Endothelial cell of umbilical vein (primary cell): ENCODE measurements at regions not wholly inside any gene's neighbourhood (a gene's known extent, or its start where the extent isn't known, plus 50 kb on each side); places are given as distances from the start of the nearest gene placed in this dataset.

ENCODE experiments used
- BruUV-seq: library from RNA; stranded (reverse); fragments of 400-500 nt; replicated peaks from 2 replicates; lab custom pipeline; 2021; lab: Mats Ljungman, UMichigan
- CTCF ChIA-PET: fragments of 300-600, 350-600 bp; sonication (Branson Sonifier 250); formaldehyde crosslinking; loops from one replicate; lab custom pipeline; 2021; ENCODE audit warnings: antibody characterized with exemption, inconsistent platforms; lab: Charles Lee
- POLR2A ChIA-PET: fragments of 300-600, 350-600 bp; sonication (Branson Sonifier 250); formaldehyde crosslinking; loops from one replicate; lab custom pipeline; 2021; ENCODE audit warnings: antibody characterized with exemption, inconsistent platforms; lab: Charles Lee
- DNase-seq: peaks from one replicate; pipeline ENCODE4 v3.0.0-alpha.2; 2011; ENCODE audit warnings: low read depth, low spot score
- FAIRE-seq: peaks from 2 replicates; lab custom pipeline; 2011; peaks lifted over from hg19 to GRCh38; lab: Jason Lieb, UNC
- H2AFZ ChIP-seq: 2 replicates; pipeline ENCODE4 v1.6.0; 2012; ENCODE audit warnings: low read depth, low read length, control low read depth, inconsistent platforms
- H3K27ac ChIP-seq: 2 replicates; pipeline ENCODE4 v1.5.1; 2011; ENCODE audit warnings: low read depth, mild to moderate bottlenecking, control low read depth, low read length, moderate library complexity; ENCODE audit not compliant: insufficient read depth
- H3K27me3 ChIP-seq, 2 experiments: 2 replicates each; pipeline versions ENCODE4 v1.6.0 to v1.6.1; 2011; ENCODE audit warnings: low read length in 2 of 2, mixed read lengths in 1 of 2; ENCODE audit not compliant: control insufficient read depth in 2 of 2, insufficient read depth in 2 of 2
- H3K36me3 ChIP-seq, 2 experiments: 2 replicates in 1 of 2; 3 replicates in 1 of 2; pipeline ENCODE4 v1.5.1; 2011; ENCODE audit warnings: low read length in 2 of 2, mild to moderate bottlenecking in 1 of 2, moderate library complexity in 1 of 2; ENCODE audit not compliant: control insufficient read depth in 2 of 2, insufficient read depth in 2 of 2; ENCODE audit errors: extremely low read depth in 1 of 2
- H3K4me1 ChIP-seq: 3 replicates; pipeline ENCODE4 v1.5.1; 2011; ENCODE audit warnings: mild to moderate bottlenecking, low read length; ENCODE audit not compliant: control insufficient read depth, insufficient read depth; ENCODE audit errors: extremely low read depth
- H3K4me2 ChIP-seq: 2 replicates; pipeline ENCODE4 v1.6.1; 2011; ENCODE audit warnings: low read length, control low read depth, mixed read lengths; ENCODE audit not compliant: insufficient read depth
- H3K4me3 ChIP-seq, 3 experiments: fragments of 200-600 bp in 1 of 3; sonication (generic), shearing (Covaris generic) in 1 of 3; replicated peaks in 1 of 3; 2 replicates each; pipeline ENCODE4 v1.5.1; 2011 to 2016; ENCODE audit warnings: control low read depth in 3 of 3, low read length in 3 of 3, mild to moderate bottlenecking in 2 of 3, inconsistent platforms in 1 of 3, low read depth in 1 of 3, moderate library complexity in 1 of 3; ENCODE audit not compliant: insufficient read depth in 1 of 3
- H3K79me2 ChIP-seq: 2 replicates; pipeline ENCODE4 v1.6.0; 2012; ENCODE audit warnings: low read length, inconsistent platforms; ENCODE audit not compliant: control insufficient read depth, insufficient read depth
- H3K9ac ChIP-seq: replicated peaks from 2 replicates; pipeline ENCODE3; 2011; ENCODE audit warnings: low read length, control low read depth; ENCODE audit not compliant: insufficient read depth; ENCODE audit errors: extremely low read depth
- H3K9me1 ChIP-seq: replicated peaks from 3 replicates; pipeline ENCODE4 v1.6.0; 2011; ENCODE audit warnings: mild to moderate bottlenecking, low read length; ENCODE audit not compliant: control insufficient read depth, insufficient read depth; ENCODE audit errors: extremely low read depth
- H3K9me3 ChIP-seq: replicated peaks from 2 replicates; pipeline ENCODE4 v1.5.1; 2012; ENCODE audit warnings: low read length, inconsistent platforms; ENCODE audit not compliant: control insufficient read depth, insufficient read depth
- H4K20me1 ChIP-seq: replicated peaks from 2 replicates; pipeline ENCODE3; 2011; ENCODE audit warnings: mild to moderate bottlenecking, low read length; ENCODE audit not compliant: control insufficient read depth, insufficient read depth; ENCODE audit errors: extremely low read depth
- CTCF ChIP-seq, 2 donors: IDR thresholded peaks; 1 replicate in 1 of 2; 2 replicates in 1 of 2; pipeline ENCODE4 v1.5.1; 2011; ENCODE audit warnings: low read length in 2 of 2, mild to moderate bottlenecking in 2 of 2, moderate library complexity in 2 of 2, control low read depth in 1 of 2, inconsistent platforms in 1 of 2, low read depth in 1 of 2; ENCODE audit not compliant: insufficient read depth in 1 of 2; ENCODE audit errors: extremely low read depth in 1 of 2
- EZH2 ChIP-seq: IDR thresholded peaks from 2 replicates; pipeline ENCODE4 v1.6.1; 2012; ENCODE audit warnings: borderline replicate concordance, low read depth, mild to moderate bottlenecking, moderate library complexity, low read length, inconsistent platforms; ENCODE audit not compliant: severe bottlenecking
- FOS ChIP-seq: IDR thresholded peaks from 2 replicates; pipeline ENCODE4 v1.6.1; 2011; ENCODE audit warnings: mild to moderate bottlenecking, low read length, moderate library complexity, borderline replicate concordance; ENCODE audit not compliant: insufficient read depth
- GATA2 ChIP-seq: IDR thresholded peaks from 2 replicates; pipeline ENCODE4 v1.7.0; 2011; ENCODE audit warnings: low read depth, mild to moderate bottlenecking, moderate library complexity, mixed read lengths, low read length; ENCODE audit not compliant: insufficient read length, insufficient read depth
- JUN ChIP-seq: IDR thresholded peaks from 2 replicates; pipeline ENCODE4 v1.6.1; 2011; ENCODE audit warnings: borderline replicate concordance, low read depth; ENCODE audit not compliant: insufficient read length, insufficient read depth
- MAX ChIP-seq: IDR thresholded peaks from 2 replicates; pipeline ENCODE4 v1.6.1; 2011; ENCODE audit not compliant: insufficient read depth, insufficient read length
- MYC ChIP-seq: IDR thresholded peaks from one replicate; pipeline ENCODE4 v1.6.1; 2011; ENCODE audit warnings: mild to moderate bottlenecking, low read depth, low read length
- POLR2A ChIP-seq: IDR thresholded peaks from 2 replicates; pipeline ENCODE4 v1.6.1; 2012; ENCODE audit warnings: low read depth, mild to moderate bottlenecking, control low read depth, low read length
- POLR2AphosphoS5 ChIP-seq: IDR thresholded peaks from 2 replicates; pipeline ENCODE4 v1.6.1; 2012; ENCODE audit warnings: low read depth, mild to moderate bottlenecking, control low read depth, low read length, moderate library complexity; ENCODE audit not compliant: insufficient read depth
- dilution Hi-C: fragments of 300-500 bp; cut with MboI; formaldehyde crosslinking; loops from one replicate; pipeline ENCODE4 v1.15.0; 2019; ENCODE audit warnings: low sequenced_read_pairs; ENCODE audit not compliant: extremely low pct_ligation_motif_present
- intact Hi-C: fragments of 100-400 bp; cut with micrococcal nuclease; formaldehyde crosslinking; loops from one replicate; pipeline ENCODE4 v1.10.0; 2022

- dilution Hi-C loops (no loop called here), intact Hi-C loops (no loop called here)
- H2AFZ ChIP-seq = no peak overlapping the region
- no peaks in the 10 kb centered on the region for H3K4me1 ChIP-seq
- no peaks in the 10 kb centered on the region for H3K79me2 ChIP-seq
- H3K36me3 ChIP-seq = no peaks in the 10 kb centered on the region
- no peak overlapping the region for H3K4me3 ChIP-seq
- H3K9me1 ChIP-seq = no peaks in the 10 kb centered on the region
- ChIA-PET CTCF (no interaction called here), POLR2A (no interaction called here)
- no peak overlapping the region for H3K27ac ChIP-seq
- FAIRE-seq (no peak), DNase-seq (no peak)
- no peaks in the 10 kb centered on the region for H4K20me1 ChIP-seq
- H3K27me3 ChIP-seq = no peaks in the 10 kb centered on the region
- H3K9me3 ChIP-seq = peaks cover 3% of the 10 kb centered on the region
- H3K9ac ChIP-seq = no peak overlapping the region
- H3K4me2 ChIP-seq = no peak overlapping the region
- no TSS peak for BruUV-seq
- TF ChIP-seq FOS = no peak
- no peak for TF ChIP-seq EZH2
- no peak for TF ChIP-seq POLR2AphosphoS5
- no peak for TF ChIP-seq POLR2A
- no peak for TF ChIP-seq JUN
- no peak for TF ChIP-seq GATA2
- no peak for TF ChIP-seq MAX
- no peak for TF ChIP-seq CTCF (IDR thresholded peaks at IDR 0.05; ENCODE audit: extremely low read depth in 1 of 2, insufficient read depth in 1 of 2, low read depth in 1 of 2, low read length in 2 of 2)
- no peak for TF ChIP-seq MYC
Measured at GRCh38 chr13:88248393-88248792, 577.2 kb downstream of the SLITRK5 start.
